Renal cortex interstitium (tissue), 11 donors: ENCODE measurements at regions not wholly inside any gene's neighbourhood (a gene's known extent, or its start where the extent isn't known, plus 50 kb on each side); places are given as distances from the start of the nearest gene placed in this dataset.
A peak's percentile ranks its signal among the peaks of the same experiment; 100 is the strongest.

ENCODE experiments used
- DNase-seq, 11 donors: peaks; one replicate each; pipeline ENCODE4 v3.0.0-alpha.2; 2013; ENCODE audit warnings: low read depth in 9 of 11, low spot score in 4 of 11; ENCODE audit errors: extremely low read depth in 1 of 11

GRCh38 chr3:194971009-194971408, 285.3 kb downstream of the FAM43A start:
- no peak for DNase-seq

- no peak for DNase-seq
Observed at GRCh38 chr3:194971965-194972364, 286.3 kb downstream of the FAM43A start.

- no peak for DNase-seq
Observed at GRCh38 chr3:194972641-194973040, 287.0 kb downstream of the FAM43A start.

DNA sequence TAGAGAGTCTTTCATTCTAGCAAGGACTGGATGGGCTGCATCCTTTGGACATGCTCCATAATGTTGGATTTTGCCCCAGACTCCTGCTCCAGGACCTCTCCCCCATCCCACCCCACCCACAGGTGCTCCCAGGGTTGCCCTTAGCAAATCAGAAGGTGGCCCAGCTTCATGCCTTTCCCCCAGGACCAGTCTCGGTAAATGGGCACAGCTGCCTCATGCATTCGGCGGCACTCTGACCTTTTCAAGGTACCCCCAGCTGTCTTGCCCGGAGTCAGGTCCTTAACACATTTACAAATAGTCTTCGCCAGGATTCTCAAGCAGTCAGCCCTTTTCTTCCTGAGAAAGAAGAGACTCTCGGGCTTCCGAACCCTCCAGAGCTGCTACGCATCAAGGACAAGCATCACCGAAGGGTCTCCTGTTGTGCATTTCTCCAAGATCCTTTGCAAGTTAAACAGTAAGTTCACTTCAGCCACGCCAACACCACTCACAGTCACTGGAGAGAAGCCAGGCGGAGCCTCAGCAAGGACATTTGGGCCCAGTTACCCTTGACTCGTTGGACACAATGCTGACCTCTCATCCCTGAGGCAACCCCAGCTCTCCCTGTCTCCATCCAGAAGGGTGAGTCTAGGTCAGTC, 287.8 kb downstream of the FAM43A start:
- DNase-seq, result no peak

GRCh38 chr3:194974468-194975135, 288.9 kb downstream of the FAM43A start:
- no peak for DNase-seq

- no peak for DNase-seq
Observed at GRCh38 chr3:194976049-194976451, 290.4 kb downstream of the FAM43A start.

GRCh38 chr3:194976874-194977273, 291.2 kb downstream of the FAM43A start:
- no peak for DNase-seq

- no peak for DNase-seq
Observed at GRCh38 chr3:194977356-194977755, 291.7 kb downstream of the FAM43A start.

GRCh38 chr3:194979173-194979572, 291.8 kb downstream of the XXYLT1 start:
- no peak for DNase-seq

- no peak for DNase-seq
Observed at GRCh38 chr3:194982472-194982871, 288.5 kb downstream of the XXYLT1 start.

GRCh38 chr3:194983121-194983520, 287.8 kb downstream of the XXYLT1 start:
- DNase-seq, result no peak

DNA sequence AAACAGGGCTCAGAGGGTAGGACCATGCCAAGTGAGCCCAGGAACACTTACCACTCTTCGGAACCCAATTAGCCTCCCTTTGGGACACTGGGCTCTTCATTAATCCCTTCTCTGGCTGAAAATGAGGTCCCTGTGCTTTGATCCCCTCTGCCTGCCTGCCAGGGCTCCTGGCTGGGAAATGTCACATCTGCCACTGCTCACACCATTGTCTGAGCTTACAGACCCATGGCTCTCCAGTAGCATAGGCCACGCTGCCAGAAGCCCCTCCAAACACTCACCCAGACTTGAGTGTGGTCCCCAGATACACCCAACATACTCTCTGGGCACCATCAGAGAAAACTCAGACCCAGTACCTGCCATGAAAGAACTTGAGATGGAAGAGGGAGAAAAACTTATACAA, 287.3 kb downstream of the XXYLT1 start:
- no peak for DNase-seq

GRCh38 chr3:194984066-194984465, 286.9 kb downstream of the XXYLT1 start:
- no peak for DNase-seq

DNA sequence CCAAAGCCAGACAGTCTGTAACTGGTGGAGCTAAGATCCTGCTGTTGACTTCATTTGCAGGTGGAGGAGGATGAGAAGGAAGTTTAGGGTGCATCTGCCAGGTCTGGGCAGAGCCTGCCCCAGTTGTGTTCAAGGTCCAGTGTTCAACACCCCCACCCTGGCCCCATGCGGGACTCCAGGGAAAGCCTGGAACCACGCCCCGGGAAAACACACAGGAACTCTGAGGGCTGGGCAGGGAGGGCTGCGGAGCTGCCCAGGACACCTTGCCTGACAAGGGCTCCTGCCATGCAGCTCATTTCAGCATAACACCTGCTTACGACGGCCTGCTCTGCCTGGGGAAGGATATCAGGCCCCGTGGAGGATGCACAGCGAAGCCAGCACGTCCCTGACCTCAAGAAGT, 286.3 kb downstream of the XXYLT1 start:
- DNase-seq, result no peak

GRCh38 chr3:194985031-194985578, 285.9 kb downstream of the XXYLT1 start:
- peak in 5 of 11 donors; percentile 12 to 46 (median 30) for DNase-seq

GRCh38 chr3:194986208-194987043, 284.5 kb downstream of the XXYLT1 start:
- DNase-seq, result no peak

- no peak for DNase-seq
Observed at GRCh38 chr3:194987571-194988494, 283.1 kb downstream of the XXYLT1 start.

DNA sequence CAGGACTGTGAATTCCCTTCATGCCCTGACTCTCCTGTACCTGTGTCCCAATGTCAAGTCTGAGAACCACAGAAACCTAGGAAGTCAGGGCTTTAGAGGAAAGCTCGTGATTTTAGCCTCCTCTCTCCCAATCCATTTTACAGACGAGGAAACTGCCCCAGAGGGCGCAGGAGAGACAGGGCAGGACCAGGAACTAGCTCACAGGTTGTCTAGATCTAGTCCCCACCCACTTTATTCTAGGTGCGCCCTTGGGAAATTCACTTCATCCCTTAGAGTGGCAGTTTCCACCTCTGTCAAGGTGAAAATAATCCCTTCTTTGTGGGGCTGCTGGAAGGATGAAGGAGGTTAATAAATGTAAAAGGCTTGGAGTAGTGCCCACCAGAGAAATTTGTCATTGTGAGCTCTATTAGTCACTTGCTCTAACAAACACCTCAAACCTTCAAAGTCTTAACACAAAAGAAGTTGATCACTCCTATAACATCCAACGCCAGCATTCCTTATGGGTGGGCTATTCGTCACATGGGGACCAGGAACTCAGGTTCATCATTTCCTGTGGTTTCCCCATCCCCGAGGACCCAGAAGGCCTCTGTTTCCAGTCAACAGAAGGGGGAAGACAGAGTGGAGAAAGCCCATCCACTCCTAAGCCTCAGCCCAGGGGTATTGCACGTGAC, 282.3 kb downstream of the XXYLT1 start:
- DNase-seq, result no peak
